ENCODE measurements at regions not wholly inside any gene's neighbourhood (a gene's known extent, or its start where the extent isn't known, plus 50 kb on each side); places are given as distances from the start of the nearest gene placed in this dataset.

DNA sequence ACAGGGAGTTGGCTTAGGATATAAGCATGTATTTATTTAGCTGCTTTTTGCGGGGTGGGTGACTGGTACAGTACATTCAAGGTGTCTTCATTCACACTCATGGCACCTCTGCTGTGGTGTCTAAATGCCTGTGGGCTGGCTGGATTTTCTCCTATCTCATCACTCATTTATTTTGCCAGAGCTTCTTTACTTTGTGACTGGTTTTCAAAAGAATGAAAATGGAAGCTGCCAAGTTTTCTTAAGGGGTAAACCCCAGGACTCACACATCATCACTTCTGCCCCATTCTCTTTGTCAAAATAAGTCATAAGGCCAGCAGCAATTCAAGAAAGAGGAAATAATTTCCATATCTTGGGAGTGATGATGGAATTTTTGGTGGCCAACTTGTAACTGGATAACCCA, 493.4 kb upstream of the ALCAM start:
- H3K4me3 ChIP-seq (replicated peaks in 1 of 2; ENCODE audit: low read depth in 2 of 2, low read length in 2 of 2): no peak overlapping the region
- DNase-seq (ENCODE audit: low read depth in 2 of 2): peak; percentile 59 to 90
- TF ChIP-seq, protein P1, sequence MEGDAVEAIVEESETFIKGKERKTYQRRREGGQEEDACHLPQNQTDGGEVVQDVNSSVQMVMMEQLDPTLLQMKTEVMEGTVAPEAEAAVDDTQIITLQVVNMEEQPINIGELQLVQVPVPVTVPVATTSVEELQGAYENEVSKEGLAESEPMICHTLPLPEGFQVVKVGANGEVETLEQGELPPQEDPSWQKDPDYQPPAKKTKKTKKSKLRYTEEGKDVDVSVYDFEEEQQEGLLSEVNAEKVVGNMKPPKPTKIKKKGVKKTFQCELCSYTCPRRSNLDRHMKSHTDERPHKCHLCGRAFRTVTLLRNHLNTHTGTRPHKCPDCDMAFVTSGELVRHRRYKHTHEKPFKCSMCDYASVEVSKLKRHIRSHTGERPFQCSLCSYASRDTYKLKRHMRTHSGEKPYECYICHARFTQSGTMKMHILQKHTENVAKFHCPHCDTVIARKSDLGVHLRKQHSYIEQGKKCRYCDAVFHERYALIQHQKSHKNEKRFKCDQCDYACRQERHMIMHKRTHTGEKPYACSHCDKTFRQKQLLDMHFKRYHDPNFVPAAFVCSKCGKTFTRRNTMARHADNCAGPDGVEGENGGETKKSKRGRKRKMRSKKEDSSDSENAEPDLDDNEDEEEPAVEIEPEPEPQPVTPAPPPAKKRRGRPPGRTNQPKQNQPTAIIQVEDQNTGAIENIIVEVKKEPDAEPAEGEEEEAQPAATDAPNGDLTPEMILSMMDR (IDR thresholded peaks at IDR 0.05; ENCODE audit: low read depth, low read length): no peak

DNA sequence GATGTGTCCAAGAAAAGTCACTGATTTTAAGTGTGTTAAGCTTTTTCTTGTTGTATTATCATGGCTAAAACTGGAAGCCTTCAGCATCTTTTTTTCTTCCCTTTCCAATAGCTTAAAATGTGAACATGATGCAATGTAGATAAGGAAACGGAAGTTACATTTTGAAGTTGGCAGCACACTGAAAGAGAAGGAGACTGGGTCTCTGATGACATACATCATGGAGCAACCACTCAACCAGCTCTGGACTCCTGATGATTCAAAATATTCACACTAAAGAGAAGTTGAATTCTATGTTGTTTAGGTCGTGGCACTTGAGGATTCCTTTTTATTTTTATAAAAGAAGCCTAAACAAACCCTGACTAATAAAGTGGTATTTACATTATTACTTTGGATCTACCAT, 488.3 kb upstream of the ALCAM start:
- no peak overlapping the region for H3K4me3 ChIP-seq (replicated peaks in 1 of 2; ENCODE audit: low read depth in 2 of 2, low read length in 2 of 2)
- DNase-seq (ENCODE audit: low read depth in 2 of 2): peak; percentile 84 to 86
- TF ChIP-seq, protein P1 (IDR thresholded peaks at IDR 0.05; ENCODE audit: low read depth, low read length): no peak

DNA sequence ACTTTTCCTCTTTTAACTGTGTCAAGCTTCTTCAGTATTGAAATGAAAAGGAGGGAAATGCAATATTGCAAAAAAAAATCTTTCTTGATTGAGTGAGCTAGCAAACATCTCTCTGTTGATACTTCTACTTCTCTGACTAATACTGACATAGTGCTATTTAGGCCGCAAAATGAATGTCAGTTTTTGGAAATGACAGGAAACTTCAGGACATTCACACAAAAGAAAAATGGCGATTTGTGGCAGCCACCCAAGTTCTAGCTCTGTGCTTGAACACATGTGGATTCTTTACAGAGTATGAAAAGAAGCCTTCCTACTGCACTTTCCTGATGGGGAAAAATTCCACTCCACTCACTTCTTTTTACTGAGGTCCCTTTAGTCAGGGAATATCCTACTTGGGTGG, 486.8 kb upstream of the ALCAM start:
- DNase-seq (ENCODE audit: low read depth in 2 of 2): peak; percentile 52 to 77
- no peak overlapping the region for H3K4me3 ChIP-seq (replicated peaks in 1 of 2; ENCODE audit: low read depth in 2 of 2, low read length in 2 of 2)
- TF ChIP-seq, protein P1 (IDR thresholded peaks at IDR 0.05; ENCODE audit: low read depth, low read length): no peak

DNA sequence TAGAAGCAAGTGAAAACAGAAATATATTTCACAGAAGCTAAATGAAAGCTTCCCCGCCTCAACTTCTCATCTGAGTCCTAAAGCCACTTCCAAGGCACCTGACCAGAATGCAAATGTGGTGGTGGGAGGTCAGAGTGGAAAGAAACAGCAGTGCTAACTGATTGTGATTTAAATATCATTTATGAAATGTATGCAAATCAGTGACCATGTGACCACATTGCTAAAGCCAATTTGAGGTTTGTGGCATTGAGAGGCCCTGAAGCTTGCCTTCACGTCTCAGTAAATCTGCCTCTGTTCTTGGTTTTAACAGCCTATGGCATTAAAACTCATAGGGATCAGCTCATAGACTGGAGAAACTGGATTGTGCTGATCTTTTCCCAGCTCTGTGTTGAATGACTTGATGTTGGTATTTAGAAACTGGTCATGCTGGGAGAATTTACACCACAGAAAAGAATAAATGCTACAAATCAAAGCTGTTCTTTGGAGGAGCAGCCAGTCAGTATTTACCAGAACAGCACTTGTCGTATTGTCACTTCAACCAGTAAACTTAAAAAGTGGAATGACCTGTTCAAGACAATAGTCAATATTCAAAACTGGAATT, 481.4 kb upstream of the ALCAM start:
- no peak for DNase-seq (ENCODE audit: low read depth in 2 of 2)
- no peak overlapping the region for H3K4me3 ChIP-seq (replicated peaks in 1 of 2; ENCODE audit: low read depth in 2 of 2, low read length in 2 of 2)
- TF ChIP-seq, protein P1 (IDR thresholded peaks at IDR 0.05; ENCODE audit: low read depth, low read length): no peak

DNA sequence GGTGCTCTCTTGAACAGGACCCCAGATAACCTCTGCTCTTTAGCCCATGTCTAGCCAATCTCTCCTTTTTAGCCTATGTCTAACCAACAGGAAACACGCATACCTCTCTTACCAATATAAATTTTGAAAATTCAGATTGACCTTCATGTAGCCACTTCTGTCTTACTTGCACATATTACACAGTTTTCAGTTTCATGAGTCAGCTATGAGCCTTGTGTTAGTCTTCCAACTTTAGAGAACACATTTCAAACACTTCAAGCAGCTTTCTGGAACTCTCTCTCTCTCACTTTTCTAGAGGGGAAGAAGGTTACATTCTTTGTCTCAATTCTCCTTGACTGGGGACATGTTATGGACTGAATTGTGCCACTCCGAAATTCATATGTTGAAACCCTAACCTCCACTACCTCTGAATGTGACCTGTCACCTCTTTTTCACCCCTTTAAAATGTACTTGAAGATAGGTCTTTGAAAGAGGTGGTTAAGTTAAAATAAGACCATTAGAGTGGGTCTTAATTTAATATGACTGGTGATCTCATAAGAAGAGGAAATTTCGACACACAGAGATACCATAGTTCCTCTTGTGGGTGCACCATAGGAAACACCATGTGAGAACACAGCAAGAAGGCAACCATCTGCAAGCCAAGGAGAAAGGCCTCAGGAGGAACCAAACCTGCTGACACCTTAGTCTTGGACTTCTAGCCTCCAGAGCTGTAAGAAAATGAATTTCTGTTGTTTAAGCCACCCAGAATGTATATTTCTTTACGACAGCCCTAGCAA, 480.3 kb upstream of the ALCAM start:
- TF ChIP-seq, protein P1 (IDR thresholded peaks at IDR 0.05; ENCODE audit: low read depth, low read length): no peak
- no peak overlapping the region for H3K4me3 ChIP-seq (replicated peaks in 1 of 2; ENCODE audit: low read depth in 2 of 2, low read length in 2 of 2)
- DNase-seq (ENCODE audit: low read depth in 2 of 2): peak in 1 of 2 donors; percentile 70

DNA sequence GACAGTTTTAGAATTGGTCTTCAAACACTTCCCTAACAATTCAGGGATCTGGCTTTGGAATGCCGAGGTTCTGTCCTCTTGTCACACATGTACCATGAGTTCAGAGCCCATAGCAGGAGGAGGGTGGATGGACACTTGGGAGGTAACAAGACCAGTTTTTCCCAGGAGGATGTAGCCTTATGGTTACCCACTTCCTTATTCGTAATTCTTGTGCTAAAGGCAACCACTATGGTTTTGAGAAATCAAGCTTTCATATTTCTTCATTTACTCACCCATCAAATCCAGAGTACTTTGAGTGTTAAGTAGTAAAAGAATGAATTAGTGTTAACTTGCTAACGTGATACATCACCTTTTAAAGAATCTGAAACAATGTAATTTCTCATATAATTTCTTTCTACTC, 479.6 kb upstream of the ALCAM start:
- no peak overlapping the region for H3K4me3 ChIP-seq (replicated peaks in 1 of 2; ENCODE audit: low read depth in 2 of 2, low read length in 2 of 2)
- peak in 1 of 2 donors; percentile 70 for DNase-seq (ENCODE audit: low read depth in 2 of 2)
- TF ChIP-seq, protein P1 (IDR thresholded peaks at IDR 0.05; ENCODE audit: low read depth, low read length): no peak
